ENCODE measurements at regions not wholly inside any gene's neighbourhood (a gene's known extent, or its start where the extent isn't known, plus 50 kb on each side); places are given as distances from the start of the nearest gene placed in this dataset.

GRCh38 chr11:134554861-134555260 is 142.8 kb upstream of the B3GAT1 start:
- H3K79me2 ChIP-seq (ENCODE audit: low read length): no peaks in the 10 kb centered on the region
- no peak overlapping the region for H3K4me3 ChIP-seq (ENCODE audit: low read length)
- H3K4me1 ChIP-seq (ENCODE audit: low read length): no peaks in the 10 kb centered on the region; the same call in 1 of the 2 replicates
- H3K9me3 ChIP-seq (ENCODE audit: low read length): no peaks in the 10 kb centered on the region
- DNase-seq: no peak
- H3K27me3 ChIP-seq (ENCODE audit: low read length): no peaks in the 10 kb centered on the region
- no peaks in the 10 kb centered on the region for H3K36me3 ChIP-seq (ENCODE audit: insufficient read depth, low read length)
- H2AFZ ChIP-seq (ENCODE audit: low read length): no peak overlapping the region
- no peaks in the 10 kb centered on the region for H4K20me1 ChIP-seq (ENCODE audit: insufficient read depth, low read depth, low read length)
- H3K27ac ChIP-seq (ENCODE audit: low read length): no peak overlapping the region
- no peak overlapping the region for H3K4me2 ChIP-seq (ENCODE audit: low read depth, low read length, poor library complexity, severe bottlenecking)
- no peaks in the 10 kb centered on the region for H3K9me2 ChIP-seq (replicated peaks; ENCODE audit: insufficient read depth, low read length)
- H3K9ac ChIP-seq (ENCODE audit: low read length): no peak overlapping the region

DNA sequence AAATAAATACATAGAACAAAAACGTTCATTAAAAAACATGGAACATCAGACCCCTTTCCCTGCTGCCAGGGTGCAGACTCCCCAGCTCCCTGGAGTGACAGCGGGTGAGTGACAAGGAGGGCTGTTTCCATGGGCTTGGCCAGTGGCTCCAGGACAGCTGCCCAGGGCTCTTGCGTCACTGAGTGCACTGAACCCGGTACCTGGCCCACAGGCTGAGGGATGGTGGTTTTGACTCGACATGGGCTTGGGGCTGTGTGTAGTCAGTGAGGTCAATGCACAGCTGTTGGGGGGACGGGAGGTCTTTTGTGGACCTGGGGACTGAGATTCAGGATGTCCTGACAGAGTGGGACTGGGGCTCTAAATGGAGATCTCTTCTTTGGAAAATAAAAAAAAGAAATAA is 142.1 kb upstream of the B3GAT1 start:
- Histone ChIP-seq H4K20me1 (ENCODE audit: insufficient read depth, low read depth, low read length) (no peaks in the 10 kb centered on the region), H3K36me3 (ENCODE audit: insufficient read depth, low read length) (no peaks in the 10 kb centered on the region), H3K4me1 (ENCODE audit: low read length) (no peaks in the 10 kb centered on the region), H3K79me2 (ENCODE audit: low read length) (no peaks in the 10 kb centered on the region), H3K9ac (ENCODE audit: low read length) (no peak overlapping the region), H3K4me2 (ENCODE audit: low read depth, low read length, poor library complexity, severe bottlenecking) (no peak overlapping the region), H3K9me2 (replicated peaks; ENCODE audit: insufficient read depth, low read length) (no peaks in the 10 kb centered on the region), H2AFZ (ENCODE audit: low read length) (no peak overlapping the region), H3K4me3 (ENCODE audit: low read length) (no peak overlapping the region), H3K9me3 (ENCODE audit: low read length) (no peaks in the 10 kb centered on the region), H3K27ac (ENCODE audit: low read length) (no peak overlapping the region), H3K27me3 (ENCODE audit: low read length) (no peaks in the 10 kb centered on the region)
- no peak for DNase-seq

DNA sequence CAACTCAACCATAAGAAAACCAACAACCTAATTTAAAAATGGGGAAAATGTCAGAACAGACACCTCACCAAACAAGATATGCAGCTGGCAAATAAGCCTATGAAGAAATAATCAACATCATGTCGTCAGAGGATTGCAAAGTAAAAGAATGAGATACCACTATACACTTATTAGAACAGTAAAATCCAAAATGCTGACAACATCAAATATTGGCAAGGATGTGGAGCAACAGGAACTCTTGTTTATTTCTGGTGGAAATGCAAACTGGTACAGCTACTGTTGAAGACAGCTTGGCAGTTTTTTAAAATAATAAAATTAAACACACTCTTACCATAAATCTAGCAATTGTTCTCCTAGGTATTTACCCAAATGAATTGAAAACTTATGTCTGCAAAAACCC is 140.7 kb upstream of the B3GAT1 start:
- Histone ChIP-seq H3K4me3 (ENCODE audit: low read length) (no peak overlapping the region), H3K9ac (ENCODE audit: low read length) (no peak overlapping the region), H3K27me3 (ENCODE audit: low read length) (no peaks in the 10 kb centered on the region), H3K4me2 (ENCODE audit: low read depth, low read length, poor library complexity, severe bottlenecking) (no peak overlapping the region), H3K9me3 (ENCODE audit: low read length) (no peaks in the 10 kb centered on the region), H2AFZ (ENCODE audit: low read length) (no peak overlapping the region), H4K20me1 (ENCODE audit: insufficient read depth, low read depth, low read length) (no peaks in the 10 kb centered on the region), H3K27ac (ENCODE audit: low read length) (no peak overlapping the region), H3K9me2 (replicated peaks; ENCODE audit: insufficient read depth, low read length) (no peaks in the 10 kb centered on the region), H3K4me1 (ENCODE audit: low read length) (no peaks in the 10 kb centered on the region), H3K36me3 (ENCODE audit: insufficient read depth, low read length) (no peaks in the 10 kb centered on the region), H3K79me2 (ENCODE audit: low read length) (no peaks in the 10 kb centered on the region)
- no peak for DNase-seq

GRCh38 chr11:134545521-134545920 is 133.5 kb upstream of the B3GAT1 start:
- H3K4me3 ChIP-seq (ENCODE audit: low read length): no peak overlapping the region
- DNase-seq: no peak

DNA sequence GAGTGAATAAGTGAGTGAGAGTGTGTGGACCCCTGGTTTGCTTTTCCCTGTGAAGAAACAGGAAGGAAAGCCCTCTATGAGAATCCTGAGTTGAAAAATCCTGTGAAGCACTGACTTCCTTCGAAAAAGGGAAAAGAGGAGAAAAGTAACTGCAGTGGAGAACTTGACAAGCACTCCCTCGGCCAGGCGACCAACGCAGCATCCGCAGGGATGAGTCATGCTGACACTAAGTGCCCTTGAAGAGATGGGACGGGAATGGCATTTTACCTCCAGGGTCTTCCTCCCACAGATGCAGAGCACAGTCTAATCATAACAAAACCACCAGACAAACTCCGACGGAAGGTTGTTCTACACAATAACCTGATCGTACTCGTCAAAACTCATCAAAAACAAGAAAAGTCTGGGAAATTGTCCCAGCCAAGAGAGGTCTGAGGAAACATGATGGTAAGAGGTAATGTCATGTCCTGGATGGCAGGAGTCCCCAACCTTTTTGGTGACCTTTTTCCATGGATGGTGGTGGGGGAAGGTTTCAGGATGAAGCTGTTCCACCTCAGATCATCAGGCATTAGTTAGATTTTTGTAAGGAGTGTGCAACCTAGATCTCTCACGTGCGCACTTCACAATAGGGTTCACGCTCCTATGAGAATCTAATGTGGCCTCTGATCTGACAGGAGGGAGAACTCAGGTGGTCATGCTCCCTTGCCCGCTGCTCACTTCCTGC is 132.2 kb upstream of the B3GAT1 start:
- Histone ChIP-seq H4K20me1 (ENCODE audit: insufficient read depth, low read depth, low read length) (no peaks in the 10 kb centered on the region), H3K4me2 (ENCODE audit: low read depth, low read length, poor library complexity, severe bottlenecking) (no peak overlapping the region), H3K27me3 (ENCODE audit: low read length) (no peaks in the 10 kb centered on the region), H3K4me3 (ENCODE audit: low read length) (no peak overlapping the region), H2AFZ (ENCODE audit: low read length) (no peak overlapping the region), H3K9ac (ENCODE audit: low read length) (no peak overlapping the region), H3K4me1 (ENCODE audit: low read length) (no peaks in the 10 kb centered on the region), H3K36me3 (ENCODE audit: insufficient read depth, low read length) (no peaks in the 10 kb centered on the region), H3K79me2 (ENCODE audit: low read length) (no peaks in the 10 kb centered on the region), H3K9me2 (replicated peaks; ENCODE audit: insufficient read depth, low read length) (no peaks in the 10 kb centered on the region), H3K9me3 (ENCODE audit: low read length) (no peaks in the 10 kb centered on the region), H3K27ac (ENCODE audit: low read length) (no peak overlapping the region)
- DNase-seq: no peak

More at GRCh38 chr11:134545521-134545920, 133.5 kb upstream of the B3GAT1 start:
- Histone ChIP-seq H3K79me2 (ENCODE audit: low read length) (no peaks in the 10 kb centered on the region), H4K20me1 (ENCODE audit: insufficient read depth, low read depth, low read length) (no peaks in the 10 kb centered on the region), H3K4me1 (ENCODE audit: low read length) (no peaks in the 10 kb centered on the region), H3K27me3 (ENCODE audit: low read length) (no peaks in the 10 kb centered on the region), H2AFZ (ENCODE audit: low read length) (no peak overlapping the region), H3K4me2 (ENCODE audit: low read depth, low read length, poor library complexity, severe bottlenecking) (no peak overlapping the region), H3K9me3 (ENCODE audit: low read length) (no peaks in the 10 kb centered on the region), H3K9ac (ENCODE audit: low read length) (no peak overlapping the region), H3K27ac (ENCODE audit: low read length) (no peak overlapping the region), H3K36me3 (ENCODE audit: insufficient read depth, low read length) (no peaks in the 10 kb centered on the region), H3K9me2 (replicated peaks; ENCODE audit: insufficient read depth, low read length) (no peaks in the 10 kb centered on the region)

GRCh38 chr11:134543645-134544044 is 131.6 kb upstream of the B3GAT1 start:
- DNase-seq: no peak
- Histone ChIP-seq H3K9ac (ENCODE audit: low read length) (no peak overlapping the region), H3K27ac (ENCODE audit: low read length) (no peak overlapping the region), H3K4me3 (ENCODE audit: low read length) (no peak overlapping the region), H3K27me3 (ENCODE audit: low read length) (no peaks in the 10 kb centered on the region), H3K4me1 (ENCODE audit: low read length) (no peaks in the 10 kb centered on the region), H3K79me2 (ENCODE audit: low read length) (no peaks in the 10 kb centered on the region), H3K9me2 (replicated peaks; ENCODE audit: insufficient read depth, low read length) (no peaks in the 10 kb centered on the region), H3K4me2 (ENCODE audit: low read depth, low read length, poor library complexity, severe bottlenecking) (no peak overlapping the region), H3K9me3 (ENCODE audit: low read length) (no peaks in the 10 kb centered on the region), H3K36me3 (ENCODE audit: insufficient read depth, low read length) (no peaks in the 10 kb centered on the region), H4K20me1 (ENCODE audit: insufficient read depth, low read depth, low read length) (no peaks in the 10 kb centered on the region), H2AFZ (ENCODE audit: low read length) (no peak overlapping the region)

DNA sequence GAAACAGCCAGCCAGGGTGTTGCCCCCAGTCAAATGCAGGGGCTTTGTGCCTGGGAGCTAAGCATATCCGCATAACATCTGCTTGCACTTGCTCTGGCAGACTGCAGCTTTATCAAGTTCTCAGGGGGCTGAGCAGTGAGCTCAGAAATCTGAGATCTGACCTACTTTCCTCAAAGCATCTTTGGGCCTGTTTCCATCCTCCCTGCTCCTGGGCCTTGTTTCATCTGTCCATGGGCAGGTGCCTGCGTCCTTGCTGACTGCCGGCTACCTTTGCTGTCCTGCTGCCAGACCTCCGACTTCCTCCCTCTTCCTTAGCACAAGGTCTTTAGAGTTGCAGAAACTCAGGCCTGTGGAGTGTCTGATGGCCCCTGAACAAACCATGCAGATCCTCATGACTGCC is 131.2 kb upstream of the B3GAT1 start:
- H3K4me2 ChIP-seq (ENCODE audit: low read depth, low read length, poor library complexity, severe bottlenecking): no peak overlapping the region
- H3K9ac ChIP-seq (ENCODE audit: low read length): no peak overlapping the region
- H3K79me2 ChIP-seq (ENCODE audit: low read length): no peaks in the 10 kb centered on the region
- no peaks in the 10 kb centered on the region for H3K36me3 ChIP-seq (ENCODE audit: insufficient read depth, low read length)
- DNase-seq: no peak
- H3K27ac ChIP-seq (ENCODE audit: low read length): no peak overlapping the region
- H3K4me1 ChIP-seq (ENCODE audit: low read length): no peaks in the 10 kb centered on the region
- H2AFZ ChIP-seq (ENCODE audit: low read length): no peak overlapping the region
- H3K9me2 ChIP-seq (replicated peaks; ENCODE audit: insufficient read depth, low read length): no peaks in the 10 kb centered on the region
- no peak overlapping the region for H3K4me3 ChIP-seq (ENCODE audit: low read length)
- H3K27me3 ChIP-seq (ENCODE audit: low read length): no peaks in the 10 kb centered on the region
- H3K9me3 ChIP-seq (ENCODE audit: low read length): no peaks in the 10 kb centered on the region
- no peaks in the 10 kb centered on the region for H4K20me1 ChIP-seq (ENCODE audit: insufficient read depth, low read depth, low read length)

- no peaks in the 10 kb centered on the region for H4K20me1 ChIP-seq (ENCODE audit: insufficient read depth, low read depth, low read length)
- H3K9ac ChIP-seq (ENCODE audit: low read length): no peak overlapping the region
- no peaks in the 10 kb centered on the region for H3K36me3 ChIP-seq (ENCODE audit: insufficient read depth, low read length)
- no peak overlapping the region for H3K27ac ChIP-seq (ENCODE audit: low read length)
- H3K9me2 ChIP-seq (replicated peaks; ENCODE audit: insufficient read depth, low read length): no peaks in the 10 kb centered on the region
- H3K79me2 ChIP-seq (ENCODE audit: low read length): no peaks in the 10 kb centered on the region
- H3K4me1 ChIP-seq (ENCODE audit: low read length): no peaks in the 10 kb centered on the region
- H3K27me3 ChIP-seq (ENCODE audit: low read length): no peaks in the 10 kb centered on the region
- H3K4me3 ChIP-seq (ENCODE audit: low read length): no peak overlapping the region
- no peak for DNase-seq
- no peaks in the 10 kb centered on the region for H3K9me3 ChIP-seq (ENCODE audit: low read length)
- no peak overlapping the region for H2AFZ ChIP-seq (ENCODE audit: low read length)
- H3K4me2 ChIP-seq (ENCODE audit: low read depth, low read length, poor library complexity, severe bottlenecking): no peak overlapping the region
Observed at GRCh38 chr11:134542401-134543165, 130.5 kb upstream of the B3GAT1 start.

Data from Karpas-422 (cell line).